GM13977 (cell line): ENCODE measurements at regions not wholly inside any gene's neighbourhood (a gene's known extent, or its start where the extent isn't known, plus 50 kb on each side); places are given as distances from the start of the nearest gene placed in this dataset.

Source experiments
- DNase-seq: peaks from one replicate; pipeline ENCODE4 v3.0.0; 2012; ENCODE audit warnings: low spot score
- in situ Hi-C: fragments of 300-500 bp; cut with MboI; formaldehyde crosslinking; loops from one replicate; pipeline ENCODE4 v1.12.0; 2022; ENCODE audit warnings: low sequenced_read_pairs, low pct_unique_long_range_greater_than_20kb, mixed read lengths, inconsistent platforms; ENCODE audit not compliant: unreplicated experiment
- TF ChIP-seq, protein P1 (sequence below): IDR thresholded peaks from 2 replicates; pipeline ENCODE4 v1.5.1; 2012; ENCODE audit warnings: mild to moderate bottlenecking, control low read depth; ENCODE audit not compliant: insufficient read depth; ENCODE audit errors: extremely low read depth, missing control alignments

DNA sequence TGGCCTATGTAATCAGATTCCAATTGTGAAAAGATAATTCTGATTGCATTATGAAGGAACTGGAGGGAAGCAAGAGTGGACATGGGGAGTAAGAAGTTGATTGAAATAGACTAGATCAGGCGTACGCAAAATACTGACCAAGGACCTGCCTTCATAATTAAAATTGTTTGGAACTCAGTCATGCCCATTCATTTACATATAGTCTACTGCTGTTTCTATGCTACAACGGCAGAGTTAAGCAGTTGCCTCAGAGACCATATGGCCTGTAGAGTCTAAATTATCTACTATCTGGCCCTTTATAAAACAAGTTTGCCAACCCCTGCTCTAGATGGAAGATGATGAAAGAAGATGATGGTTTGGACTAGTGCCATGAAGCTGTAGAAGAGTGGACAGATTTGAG, 170.0 kb upstream of the ARID2 start:
- no peak for DNase-seq
- in situ Hi-C loops, result no loop called here
- TF ChIP-seq, protein P1, sequence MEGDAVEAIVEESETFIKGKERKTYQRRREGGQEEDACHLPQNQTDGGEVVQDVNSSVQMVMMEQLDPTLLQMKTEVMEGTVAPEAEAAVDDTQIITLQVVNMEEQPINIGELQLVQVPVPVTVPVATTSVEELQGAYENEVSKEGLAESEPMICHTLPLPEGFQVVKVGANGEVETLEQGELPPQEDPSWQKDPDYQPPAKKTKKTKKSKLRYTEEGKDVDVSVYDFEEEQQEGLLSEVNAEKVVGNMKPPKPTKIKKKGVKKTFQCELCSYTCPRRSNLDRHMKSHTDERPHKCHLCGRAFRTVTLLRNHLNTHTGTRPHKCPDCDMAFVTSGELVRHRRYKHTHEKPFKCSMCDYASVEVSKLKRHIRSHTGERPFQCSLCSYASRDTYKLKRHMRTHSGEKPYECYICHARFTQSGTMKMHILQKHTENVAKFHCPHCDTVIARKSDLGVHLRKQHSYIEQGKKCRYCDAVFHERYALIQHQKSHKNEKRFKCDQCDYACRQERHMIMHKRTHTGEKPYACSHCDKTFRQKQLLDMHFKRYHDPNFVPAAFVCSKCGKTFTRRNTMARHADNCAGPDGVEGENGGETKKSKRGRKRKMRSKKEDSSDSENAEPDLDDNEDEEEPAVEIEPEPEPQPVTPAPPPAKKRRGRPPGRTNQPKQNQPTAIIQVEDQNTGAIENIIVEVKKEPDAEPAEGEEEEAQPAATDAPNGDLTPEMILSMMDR, result no peak

DNA sequence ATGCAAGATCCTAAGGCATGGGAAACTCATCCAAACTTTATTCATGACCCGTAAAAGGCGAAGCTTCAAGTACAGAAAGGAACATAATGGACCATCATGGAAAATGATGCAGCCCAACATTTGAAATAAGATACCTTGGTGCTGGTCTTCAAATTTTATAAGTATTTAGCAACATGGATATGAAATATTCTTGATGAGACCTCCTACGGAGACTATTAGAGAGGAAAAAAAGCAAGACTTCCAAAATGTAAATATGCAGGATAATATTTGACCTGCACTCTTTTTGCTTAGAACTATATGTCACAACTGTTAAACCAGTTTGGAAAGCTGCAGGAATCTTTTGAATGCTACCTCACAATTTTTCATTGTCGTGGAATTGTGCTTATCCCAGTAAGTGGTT, 168.8 kb upstream of the ARID2 start:
- DNase-seq, result no peak
- in situ Hi-C loops, result no loop called here
- TF ChIP-seq, protein P1, result no peak

DNA sequence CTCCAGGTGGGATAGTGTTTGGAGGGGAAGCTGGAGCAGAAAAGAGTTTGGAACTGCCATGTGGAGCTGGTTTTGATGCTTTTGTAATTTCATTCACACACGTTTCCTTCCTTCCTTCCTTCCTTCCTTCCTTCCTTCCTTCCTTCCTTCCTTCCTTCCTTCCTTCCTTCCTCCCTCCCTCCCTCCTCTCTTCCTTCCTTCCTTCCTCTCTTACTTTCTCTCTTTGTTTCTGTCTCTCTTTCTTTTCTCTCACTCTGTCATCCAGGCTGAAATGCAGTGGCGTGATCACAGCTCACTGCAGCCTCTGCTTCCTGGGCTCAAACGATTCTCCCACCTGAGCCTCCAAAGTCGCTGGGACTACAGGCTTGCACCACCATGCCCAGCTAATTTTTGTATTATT, 168.0 kb upstream of the ARID2 start:
- in situ Hi-C loops, result no loop called here
- DNase-seq, result no peak
- TF ChIP-seq, protein P1, result no peak

DNA sequence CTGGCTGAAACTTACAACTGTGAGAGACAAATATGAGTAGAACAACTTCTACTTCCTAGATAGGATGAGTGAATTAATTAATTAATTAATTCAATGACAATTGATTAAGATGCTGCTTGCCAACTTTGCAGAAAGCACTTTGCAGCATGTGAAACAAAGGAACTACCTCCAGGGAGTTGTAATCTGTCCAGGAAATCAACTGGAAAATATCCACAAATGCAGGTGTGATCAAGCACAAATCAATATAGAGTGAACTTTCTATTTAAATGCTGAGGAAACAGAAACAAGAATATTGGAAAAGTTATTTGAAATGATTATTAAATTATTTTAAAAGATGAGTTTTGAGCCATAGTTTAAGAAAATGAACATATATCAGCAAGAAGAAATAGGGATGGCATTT, 163.9 kb upstream of the ARID2 start:
- TF ChIP-seq, protein P1, result no peak

DNA sequence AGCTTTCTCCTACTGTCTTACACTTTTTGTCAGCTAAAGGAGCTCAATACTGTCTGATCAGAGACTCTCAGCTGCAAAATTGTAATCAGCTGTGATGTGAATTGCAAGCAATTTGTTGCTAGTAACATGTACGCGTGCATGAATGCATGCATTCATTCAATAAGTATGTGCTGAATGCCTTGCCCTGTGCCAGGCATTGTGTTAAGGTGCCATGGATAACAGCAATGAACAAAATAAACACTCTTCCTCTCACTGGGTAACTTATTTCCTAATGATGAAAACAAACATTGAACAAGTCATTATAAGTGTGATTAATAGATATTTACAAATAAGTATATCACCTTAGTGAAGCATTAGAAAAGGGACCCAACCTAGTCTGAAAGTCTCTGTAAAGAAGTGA, 163.2 kb upstream of the ARID2 start:
- TF ChIP-seq, protein P1, result no peak
- DNase-seq, result no peak
- in situ Hi-C loops, result no loop called here

More for the DNA sequence above, 163.9 kb upstream of the ARID2 start:
- in situ Hi-C loops, result no loop called here
- no peak for DNase-seq

DNA sequence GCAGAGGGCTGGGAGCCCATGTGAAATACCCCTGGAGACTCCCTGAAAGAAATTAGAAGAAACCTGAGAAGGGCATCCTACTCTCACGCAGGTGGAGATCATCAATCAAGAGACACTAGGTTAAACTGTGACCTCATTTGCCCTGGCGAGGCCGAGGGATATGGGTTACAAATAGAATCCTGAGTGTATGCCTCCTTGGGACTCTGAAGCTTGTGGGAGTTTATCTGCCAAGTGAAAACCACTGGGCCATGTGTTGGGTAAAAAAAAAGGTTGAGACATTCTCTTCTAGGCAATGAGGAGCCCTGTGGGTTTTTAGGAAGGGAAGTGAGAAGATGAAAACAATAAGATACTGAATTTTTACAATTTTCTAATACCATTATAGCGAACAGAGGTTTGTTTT, 160.7 kb upstream of the ARID2 start:
- in situ Hi-C loops, result no loop called here
- TF ChIP-seq, protein P1, result no peak
- no peak for DNase-seq

DNA sequence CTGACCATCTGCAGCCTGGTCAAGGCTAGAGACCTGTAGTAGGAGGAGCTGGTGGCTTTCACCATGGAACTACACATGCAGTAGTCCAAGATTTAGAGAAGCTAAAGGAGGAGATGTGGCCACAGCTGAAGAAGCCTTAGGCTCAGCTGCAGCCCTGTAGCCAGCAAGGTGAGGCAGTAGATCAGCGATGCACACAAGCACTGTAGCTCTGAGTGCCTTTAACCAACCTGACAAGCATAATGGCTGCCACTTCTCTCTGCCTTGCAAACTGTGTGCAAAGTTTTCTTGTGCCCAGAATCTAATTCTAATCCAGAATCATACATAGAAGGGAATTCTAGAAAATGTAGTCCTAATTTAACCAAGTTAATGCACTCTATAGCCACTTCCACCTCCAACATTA, 159.0 kb upstream of the ARID2 start:
- TF ChIP-seq, protein P1, result no peak
- in situ Hi-C loops, result no loop called here
- DNase-seq, result no peak
